GM21360 (cell line): ENCODE measurements at regions not wholly inside any gene's neighbourhood (a gene's known extent, or its start where the extent isn't known, plus 50 kb on each side); places are given as distances from the start of the nearest gene placed in this dataset.

Source experiments
- ATAC-seq: cut with Tn5 transposase; IDR thresholded peaks from one replicate; pipeline ENCODE4 v1.9.1; 2021; ENCODE audit warnings: mild to moderate bottlenecking, moderate library complexity; ENCODE audit not compliant: unreplicated experiment

- no peak for ATAC-seq
Measured at GRCh38 chr12:81962126-81962856, 203.1 kb upstream of the PPFIA2 start.

- ATAC-seq = no peak
Measured at GRCh38 chr12:81958406-81958805, 199.3 kb upstream of the PPFIA2 start.

GRCh38 chr12:81957631-81958030 lies 198.5 kb upstream of the PPFIA2 start:
- ATAC-seq = no peak

GRCh38 chr12:81956468-81956860 lies 197.3 kb upstream of the PPFIA2 start:
- ATAC-seq = no peak

- ATAC-seq = no peak
Measured at GRCh38 chr12:81953541-81953940, 194.4 kb upstream of the PPFIA2 start.

GRCh38 chr12:81950871-81951270 lies 191.7 kb upstream of the PPFIA2 start:
- no peak for ATAC-seq

GRCh38 chr12:81949841-81950308 lies 190.7 kb upstream of the PPFIA2 start:
- no peak for ATAC-seq

- ATAC-seq = no peak
Measured at GRCh38 chr12:81949416-81949815, 190.3 kb upstream of the PPFIA2 start.

- ATAC-seq = no peak
Measured at GRCh38 chr12:81944886-81945285, 185.7 kb upstream of the PPFIA2 start.

GRCh38 chr12:81942594-81942993 lies 183.4 kb upstream of the PPFIA2 start:
- no peak for ATAC-seq

GRCh38 chr12:81930037-81930436 lies 170.9 kb upstream of the PPFIA2 start:
- ATAC-seq = no peak

GRCh38 chr12:81896771-81897170 lies 137.6 kb upstream of the PPFIA2 start:
- no peak for ATAC-seq

- no peak for ATAC-seq
Measured at GRCh38 chr12:81888961-81889360, 129.8 kb upstream of the PPFIA2 start.

- ATAC-seq = no peak
Measured at GRCh38 chr12:81888106-81888740, 129.1 kb upstream of the PPFIA2 start.

GRCh38 chr12:81874586-81874985 lies 115.4 kb upstream of the PPFIA2 start:
- ATAC-seq = no peak

- ATAC-seq = no peak
Measured at GRCh38 chr12:81874166-81874565, 115.0 kb upstream of the PPFIA2 start.

- no peak for ATAC-seq
Measured at GRCh38 chr12:81872400-81872799, 113.2 kb upstream of the PPFIA2 start.

GRCh38 chr12:81866081-81866480 lies 106.9 kb upstream of the PPFIA2 start:
- ATAC-seq = no peak

- no peak for ATAC-seq
Measured at GRCh38 chr12:81863406-81863805, 104.3 kb upstream of the PPFIA2 start.

- no peak for ATAC-seq
Measured at GRCh38 chr12:81859521-81859920, 100.4 kb upstream of the PPFIA2 start.

GRCh38 chr12:81843599-81843998 lies 84.4 kb upstream of the PPFIA2 start:
- no peak for ATAC-seq

- ATAC-seq = no peak
Measured at GRCh38 chr12:81835783-81836182, 76.6 kb upstream of the PPFIA2 start.
